ENCODE measurements at regions not wholly inside any gene's neighbourhood (a gene's known extent, or its start where the extent isn't known, plus 50 kb on each side); places are given as distances from the start of the nearest gene placed in this dataset.
A peak's percentile ranks its signal among the peaks of the same experiment; 100 is the strongest.

DNA sequence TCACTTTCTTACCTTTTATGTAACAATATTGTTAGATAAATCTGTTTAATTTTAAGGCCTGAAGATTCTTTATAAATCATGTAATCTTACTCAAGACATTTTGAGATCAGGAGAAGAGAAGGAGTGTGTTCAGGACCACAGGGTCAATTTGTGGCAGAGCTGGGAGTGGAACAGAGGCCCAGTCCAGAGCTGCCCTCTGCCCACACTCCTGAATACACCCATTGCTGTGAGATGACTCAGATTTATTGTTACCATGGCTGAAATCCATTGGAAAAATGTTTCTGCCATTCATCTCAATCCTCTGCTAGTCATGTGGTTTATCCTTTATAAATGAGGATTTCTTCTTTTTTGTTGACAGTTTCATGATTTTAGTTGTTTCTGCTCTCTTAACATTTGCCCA is 100.5 kb upstream of the STXBP6 start:
- no peak for DNase-seq (ENCODE audit: low spot score)

DNA sequence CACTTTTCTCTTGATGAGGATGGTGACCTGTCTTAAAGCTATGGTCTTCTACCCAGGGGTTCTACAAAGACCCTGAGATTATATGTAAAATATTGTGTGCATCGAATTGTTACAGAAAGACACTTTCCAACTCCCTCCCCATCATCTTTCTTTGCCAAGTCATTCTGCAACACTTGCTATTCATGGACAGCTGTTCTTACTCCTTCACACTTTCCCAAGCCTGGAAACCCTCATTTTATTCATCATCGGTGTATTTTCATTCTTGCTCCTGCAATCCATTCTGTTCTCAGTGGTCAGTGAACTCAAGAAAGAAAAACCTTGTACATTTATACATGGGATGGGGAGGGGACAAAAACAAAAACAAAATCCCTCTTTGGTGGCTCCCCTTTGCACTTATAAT is 90.5 kb upstream of the STXBP6 start:
- no peak for DNase-seq (ENCODE audit: low spot score)

DNA sequence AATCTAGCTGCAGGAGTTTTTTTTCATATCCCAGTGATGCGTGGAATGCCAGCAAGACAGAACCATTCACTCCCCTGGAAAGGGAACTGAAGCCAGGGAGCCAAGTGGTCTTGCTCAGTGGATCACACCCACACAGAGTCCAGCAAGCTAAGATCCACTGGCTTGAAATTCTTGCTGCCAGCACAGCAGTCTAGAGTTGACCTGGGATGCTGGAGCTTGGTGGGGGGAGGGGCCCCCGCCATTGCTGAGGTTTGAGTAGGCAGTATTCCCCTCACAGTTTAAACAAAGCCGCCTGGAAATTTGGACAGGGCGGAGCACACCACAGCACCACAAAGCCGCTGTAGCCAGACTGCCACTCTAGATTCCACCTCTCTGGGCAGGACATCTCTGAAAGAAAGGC is 86.9 kb upstream of the STXBP6 start:
- no peak for DNase-seq (ENCODE audit: low spot score)

DNA sequence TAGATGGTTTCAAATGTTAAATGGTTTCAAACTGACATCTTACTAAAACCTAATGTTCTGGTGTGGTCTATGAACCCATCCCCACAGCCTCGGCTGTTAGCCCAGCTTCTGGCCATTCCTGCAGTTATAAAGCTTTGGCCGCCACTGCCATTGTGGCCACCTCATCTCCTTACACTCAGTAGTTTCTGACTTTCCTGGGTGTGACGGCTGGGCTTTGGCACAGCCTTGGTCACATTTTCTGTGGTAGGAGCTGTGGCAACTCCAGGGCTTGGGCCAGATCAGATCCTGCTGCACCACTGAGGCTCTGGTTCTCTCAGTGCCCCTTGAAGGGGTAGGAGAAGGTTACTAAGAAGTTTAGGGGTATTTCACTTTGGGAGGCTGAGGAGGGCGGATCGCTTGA is 84.2 kb upstream of the STXBP6 start:
- no peak for DNase-seq (ENCODE audit: low spot score)

DNA sequence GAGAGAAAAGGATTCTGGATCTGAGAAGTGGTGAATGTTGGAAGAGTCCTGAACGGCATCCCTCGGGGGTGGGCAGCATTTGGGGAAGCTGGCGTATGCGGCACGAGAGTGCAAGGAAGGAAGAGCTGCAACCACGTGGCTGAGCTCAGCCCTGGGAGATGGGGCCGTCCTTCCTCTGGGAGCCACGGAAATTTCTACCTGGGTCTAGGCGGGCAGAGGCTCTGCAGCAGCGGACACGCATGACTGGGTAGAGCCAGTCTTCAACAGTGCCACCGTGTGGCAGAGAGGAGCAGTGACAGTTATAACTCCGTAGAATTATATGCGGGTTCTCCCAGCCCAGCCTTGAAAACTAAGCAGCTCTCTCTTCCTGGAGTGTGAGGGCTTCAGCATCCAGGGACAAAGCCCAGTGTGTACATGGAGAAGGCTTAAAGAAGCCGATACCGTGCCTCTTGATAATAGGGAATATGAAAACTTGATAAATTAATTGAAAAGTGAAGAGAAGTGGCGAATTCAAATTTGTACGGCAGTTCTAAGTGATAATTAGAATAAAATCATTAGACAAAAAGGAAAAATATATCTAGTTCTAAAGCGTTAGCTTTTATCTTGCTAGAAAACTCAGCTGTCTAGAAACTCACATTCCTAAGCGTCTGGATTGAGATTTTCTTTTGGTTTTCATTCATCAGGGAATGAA is 82.9 kb upstream of the STXBP6 start:
- DNase-seq (ENCODE audit: low spot score) = peak; percentile 37

DNA sequence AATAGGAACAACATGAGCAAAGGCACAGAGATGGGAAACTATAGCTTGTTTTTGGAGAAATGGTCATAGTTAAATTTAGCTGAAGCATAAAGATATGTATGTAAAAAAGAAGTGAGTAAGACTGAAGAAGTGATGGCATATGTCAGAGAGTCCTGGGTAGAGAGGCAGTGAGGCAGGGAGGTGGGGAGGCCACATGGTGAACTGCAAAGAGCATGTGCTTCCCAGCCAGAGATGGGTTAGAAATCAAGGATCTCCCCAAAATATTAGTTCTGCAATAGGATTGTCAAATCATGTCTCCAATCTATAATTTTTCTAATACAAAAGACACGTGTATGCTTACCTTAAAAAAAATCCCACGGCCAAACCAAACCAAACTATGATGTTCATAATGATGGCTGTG is 82.1 kb upstream of the STXBP6 start:
- no peak for DNase-seq (ENCODE audit: low spot score)

DNA sequence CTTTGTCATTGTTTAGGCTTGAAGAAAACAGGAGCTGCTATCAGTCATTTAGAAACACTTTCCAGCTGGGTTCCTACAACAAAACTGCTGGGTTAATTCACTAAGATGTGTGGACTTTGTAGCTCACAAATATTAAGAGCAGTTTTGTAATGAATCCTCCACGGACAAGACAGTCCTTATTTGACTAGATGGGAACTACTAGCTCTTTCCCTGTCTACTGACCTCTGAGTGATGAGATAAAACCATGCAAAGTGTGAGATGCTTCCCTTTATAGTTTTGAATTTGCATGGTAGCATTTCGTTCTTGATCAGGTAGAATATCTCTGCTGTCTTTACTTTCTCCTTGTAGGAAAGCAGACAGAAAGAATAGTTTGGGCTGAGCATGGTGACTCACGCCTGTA is 72.9 kb upstream of the STXBP6 start:
- no peak for DNase-seq (ENCODE audit: low spot score)

DNA sequence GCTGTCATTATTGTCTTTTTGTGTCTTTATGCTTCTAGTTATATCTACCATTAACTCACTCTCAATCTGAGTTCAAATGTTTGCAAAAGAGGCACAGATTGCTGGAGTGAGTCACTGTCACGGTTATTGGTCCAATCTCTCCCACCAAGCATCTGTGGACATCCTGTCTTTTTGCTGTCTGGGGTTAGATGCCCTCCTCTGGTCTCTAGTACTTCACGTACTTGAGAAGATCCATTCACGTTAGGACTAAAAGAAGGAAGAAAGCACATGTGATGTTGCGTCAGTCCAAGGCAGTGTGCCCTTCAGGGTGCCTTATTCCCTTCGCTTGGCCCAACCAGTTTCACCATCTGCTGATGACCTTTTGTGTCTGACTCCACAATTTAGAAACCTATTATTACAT is 72.3 kb upstream of the STXBP6 start:
- DNase-seq (ENCODE audit: low spot score) = no peak

DNA sequence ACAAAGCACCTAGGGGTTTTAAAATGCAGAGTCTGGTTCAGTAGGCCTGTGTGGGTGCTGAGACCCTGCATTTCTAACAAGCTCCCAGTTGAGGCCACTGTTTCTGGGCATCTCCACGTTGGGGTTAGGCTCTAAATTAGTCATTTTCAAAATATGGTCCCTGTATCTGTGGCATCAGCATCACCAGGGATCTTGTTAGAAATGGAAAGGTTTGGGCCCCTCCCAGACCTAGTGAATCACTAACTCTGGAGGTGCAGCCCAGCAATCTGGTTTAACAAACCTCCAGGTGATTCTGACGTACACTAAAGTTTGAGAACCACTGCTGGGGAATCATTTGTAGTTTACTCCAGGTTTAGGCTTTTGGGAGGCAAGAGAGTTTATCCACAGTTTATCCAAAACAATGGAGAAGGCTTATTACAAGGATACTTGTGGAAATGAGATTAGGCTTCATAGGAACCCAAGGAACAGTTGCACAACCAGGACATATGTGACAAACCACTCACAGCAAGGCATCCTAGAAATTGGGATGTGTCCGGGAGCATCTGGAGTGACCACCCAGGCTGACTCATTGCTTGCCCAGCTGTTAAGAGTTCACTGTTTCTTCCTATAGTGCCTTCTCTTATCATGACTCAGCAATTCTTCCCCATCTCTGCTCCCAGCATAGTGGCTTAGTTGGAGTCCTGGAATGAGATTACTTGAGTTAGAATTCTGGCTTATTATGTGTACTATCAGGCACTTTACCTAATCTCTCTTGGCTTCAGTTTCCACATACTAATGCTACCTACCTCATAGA is 71.6 kb upstream of the STXBP6 start:
- no peak for DNase-seq (ENCODE audit: low spot score)

- no peak for DNase-seq (ENCODE audit: low spot score)
Measured at GRCh38 chr14:25120261-25120660, 70.3 kb upstream of the STXBP6 start.

GRCh38 chr14:25118671-25119070 is 68.7 kb upstream of the STXBP6 start:
- no peak for DNase-seq (ENCODE audit: low spot score)

DNA sequence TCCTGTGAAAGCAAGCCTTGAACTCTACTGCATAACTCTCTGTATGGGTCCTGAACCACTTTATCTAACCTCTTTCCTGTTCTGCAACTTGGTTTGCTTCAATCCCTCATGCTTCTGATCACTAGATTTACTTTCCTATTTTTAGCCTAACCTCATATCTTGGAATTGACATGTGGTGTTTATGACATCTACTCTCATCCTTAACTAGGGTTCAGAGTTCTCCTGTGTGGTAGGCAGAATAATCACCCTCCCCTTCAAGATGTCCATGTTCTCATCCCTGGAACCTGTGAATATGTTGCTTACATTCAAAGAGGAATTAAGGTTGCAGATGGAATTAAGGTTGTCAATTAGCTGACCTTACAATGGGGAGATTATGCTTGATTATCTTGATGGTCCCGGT is 67.4 kb upstream of the STXBP6 start:
- no peak for DNase-seq (ENCODE audit: low spot score)

- DNase-seq (ENCODE audit: low spot score) = no peak
Measured at GRCh38 chr14:25116607-25117006, 66.7 kb upstream of the STXBP6 start.

DNA sequence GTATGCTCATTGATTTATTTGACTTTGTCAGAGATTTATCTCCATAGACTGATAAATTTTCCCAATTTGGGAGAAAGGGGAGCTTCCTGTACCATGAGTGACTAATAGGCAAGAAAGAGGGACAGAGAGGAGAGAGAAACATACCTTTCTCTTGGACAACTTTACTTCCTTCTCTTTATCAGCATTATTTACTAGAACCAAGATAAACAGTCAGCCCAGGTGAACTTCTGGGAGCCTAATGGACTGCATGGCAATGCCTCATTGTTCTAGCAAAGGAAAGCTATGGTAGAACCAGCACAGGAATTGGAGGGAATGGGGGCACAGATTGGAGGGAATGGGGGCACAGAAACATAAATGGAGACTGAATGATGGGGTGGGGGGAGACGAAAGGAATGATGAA is 63.4 kb upstream of the STXBP6 start:
- no peak for DNase-seq (ENCODE audit: low spot score)

GRCh38 chr14:25111061-25111601 is 61.2 kb upstream of the STXBP6 start:
- no peak for DNase-seq (ENCODE audit: low spot score)

GRCh38 chr14:25110106-25110505 is 60.2 kb upstream of the STXBP6 start:
- DNase-seq (ENCODE audit: low spot score) = no peak

DNA sequence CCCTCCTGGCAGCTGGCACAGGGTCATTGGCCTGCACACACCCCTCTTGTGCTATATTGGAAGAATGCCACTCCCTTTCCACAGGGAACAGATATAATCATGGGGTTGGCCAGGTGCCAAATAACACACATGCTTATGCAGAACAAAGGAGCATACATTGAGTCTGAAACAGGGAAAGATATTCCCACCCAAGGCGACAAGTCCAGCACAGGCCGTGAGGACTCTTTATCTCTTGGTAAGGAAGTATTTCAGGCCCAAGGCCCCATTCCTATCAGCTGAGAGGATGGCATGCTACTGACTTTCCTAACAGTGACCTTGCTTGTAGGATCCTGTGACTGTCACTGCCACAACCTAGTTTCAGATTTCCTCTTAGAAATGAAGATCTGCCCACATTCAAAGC is 59.0 kb upstream of the STXBP6 start:
- no peak for DNase-seq (ENCODE audit: low spot score)

DNA sequence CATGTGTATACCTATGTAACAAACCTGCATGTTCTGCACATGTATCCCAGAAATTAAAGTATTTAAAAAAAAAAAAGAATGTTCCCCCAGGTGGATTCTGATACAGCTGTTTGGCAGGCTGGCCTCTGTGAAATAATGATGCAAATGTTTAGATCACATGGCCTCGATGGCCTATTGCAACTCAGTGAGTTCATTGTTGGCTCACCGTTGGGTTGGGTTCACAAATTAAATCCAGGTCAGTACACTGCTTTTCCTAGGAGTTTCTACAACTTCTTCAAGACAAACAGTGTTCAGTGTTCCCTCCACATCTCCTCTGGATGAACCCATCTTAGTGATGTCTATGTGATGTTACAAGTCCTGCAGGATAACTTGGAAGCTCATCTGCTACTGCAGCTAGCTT is 58.3 kb upstream of the STXBP6 start:
- no peak for DNase-seq (ENCODE audit: low spot score)

GRCh38 chr14:25103820-25104219 is 53.9 kb upstream of the STXBP6 start:
- no peak for DNase-seq (ENCODE audit: low spot score)

GRCh38 chr14:25103271-25103670 is 53.3 kb upstream of the STXBP6 start:
- DNase-seq (ENCODE audit: low spot score) = no peak

GRCh38 chr14:25102788-25103187 is 52.8 kb upstream of the STXBP6 start:
- no peak for DNase-seq (ENCODE audit: low spot score)

GRCh38 chr14:25101276-25101675 is 51.3 kb upstream of the STXBP6 start:
- DNase-seq (ENCODE audit: low spot score) = no peak

Data from hematopoietic multipotent progenitor cell treated with erythropoietin and hydrocortisone succinate and interleukin-3 and kit ligand, for 15 days (in vitro differentiated cells).